K562 (cell line): ENCODE measurements at regions not wholly inside any gene's neighbourhood (a gene's known extent, or its start where the extent isn't known, plus 50 kb on each side); places are given as distances from the start of the nearest gene placed in this dataset.

Source experiments
- ATAC-seq: fragments of 200-7000 bp; cut with Tn5 transposase; 3 replicates; pipeline ENCODE4 v1.9.1; 2020; ENCODE audit warnings: moderate library complexity
- BruUV-seq: library from RNA; stranded (reverse); fragments of 400-500 nt; replicated peaks from 2 replicates; lab custom pipeline; 2021; lab: Mats Ljungman, UMichigan
- CTCF ChIA-PET: fragments of 300-600 bp; formaldehyde crosslinking; extraction: SDS; loops from one replicate; lab custom pipeline; 2021; ENCODE audit warnings: low intra/inter-chr PET ratio; lab: Yijun Ruan, JAX
- POLR2A ChIA-PET: fragments of 300-600, 350-650 bp; sonication (Branson Sonifier 250); formaldehyde crosslinking; extraction: SDS; loops from one replicate; lab custom pipeline; 2021; ENCODE audit warnings: antibody characterized with exemption, inconsistent platforms; lab: Yijun Ruan, JAX
- DNase-seq, 4 experiments: peaks; one replicate each; pipeline versions ENCODE4 v3.0.0 to v3.0.0-alpha.2; 2011 to 2018; ENCODE audit warnings: low spot score in 3 of 4, mixed read lengths in 3 of 4; ENCODE audit errors: extremely low read depth in 1 of 4
- FAIRE-seq: peaks from 2 replicates; lab custom pipeline; 2011; peaks lifted over from hg19 to GRCh38; lab: Jason Lieb, UNC
- H2AFZ ChIP-seq: 2 replicates; pipeline ENCODE4 v1.6.0; 2011; ENCODE audit warnings: low read depth, low read length, control low read depth, inconsistent platforms
- H3K27ac ChIP-seq: fragments of 200-600 bp; 3 replicates; pipeline ENCODE4 v1.8.0; 2011; ENCODE audit warnings: low read depth, mild to moderate bottlenecking, control low read depth, inconsistent platforms, low read length, moderate library complexity, mixed read lengths; ENCODE audit errors: extremely low read depth
- H3K27me3 ChIP-seq, 2 experiments: fragments of 300-600 bp in 1 of 2; 2 replicates in 1 of 2; 3 replicates in 1 of 2; pipeline versions ENCODE4 v1.6.0 to v1.8.0; 2011; ENCODE audit warnings: inconsistent platforms in 2 of 2, low read length in 2 of 2, mild to moderate bottlenecking in 1 of 2, mixed read lengths in 1 of 2, moderate library complexity in 1 of 2; ENCODE audit not compliant: control insufficient read depth in 2 of 2, insufficient read depth in 2 of 2
- H3K36me3 ChIP-seq: fragments of 300-600 bp; 3 replicates; pipeline ENCODE4 v1.8.0; 2011; ENCODE audit warnings: mild to moderate bottlenecking, low read length, inconsistent platforms; ENCODE audit not compliant: control insufficient read depth, insufficient read depth
- H3K4me1 ChIP-seq, 2 experiments: fragments of 200-600 bp in 1 of 2; replicated peaks in 1 of 2; 2 replicates in 1 of 2; 3 replicates in 1 of 2; pipeline versions ENCODE4 v1.5.1 to v1.8.0; 2011; ENCODE audit warnings: inconsistent platforms in 2 of 2, low read length in 2 of 2, mild to moderate bottlenecking in 1 of 2, mixed read lengths in 1 of 2, moderate library complexity in 1 of 2; ENCODE audit not compliant: control insufficient read depth in 2 of 2, insufficient read depth in 2 of 2
- H3K4me2 ChIP-seq: 2 replicates; pipeline ENCODE4 v1.6.1; 2011; ENCODE audit warnings: low read length, control low read depth, inconsistent platforms, mixed read lengths; ENCODE audit not compliant: insufficient read depth
- H3K4me3 ChIP-seq: fragments of 200-600 bp; sonication (generic), shearing (Covaris generic); 2 replicates; pipeline ENCODE4 v1.5.1; 2016; ENCODE audit warnings: control low read depth, inconsistent platforms
- H3K79me2 ChIP-seq: fragments of 200-600 bp; 3 replicates; pipeline ENCODE4 v1.8.0; 2011; ENCODE audit warnings: low read length, inconsistent platforms; ENCODE audit not compliant: control insufficient read depth, insufficient read depth
- H3K9ac ChIP-seq, 2 experiments: 2 replicates each; pipeline versions ENCODE4 v1.6.0 to v1.6.1; 2011; ENCODE audit warnings: low read depth in 2 of 2, low read length in 2 of 2, control low read depth in 1 of 2, inconsistent platforms in 1 of 2, mild to moderate bottlenecking in 1 of 2, mixed read lengths in 1 of 2; ENCODE audit not compliant: insufficient read depth in 1 of 2
- H3K9me1 ChIP-seq: one replicate; pipeline ENCODE4 v1.6.0; 2011; ENCODE audit warnings: inconsistent platforms, mild to moderate bottlenecking, low read length, moderate library complexity; ENCODE audit not compliant: control insufficient read depth, insufficient read depth
- H3K9me3 ChIP-seq: replicated peaks from 2 replicates; pipeline ENCODE4 v1.5.1; 2011; ENCODE audit warnings: low read depth, low read length, inconsistent platforms; ENCODE audit not compliant: control insufficient read depth, insufficient read depth
- H4K20me1 ChIP-seq: replicated peaks from 2 replicates; pipeline ENCODE4 v1.6.1; 2011; ENCODE audit warnings: low read length, inconsistent platforms, mixed read lengths; ENCODE audit not compliant: control insufficient read depth, insufficient read depth
- BRD9 ChIP-seq: fragments of 450-650 bp; IDR thresholded peaks from 2 replicates; pipeline ENCODE4 v1.6.1; 2018; ENCODE audit warnings: low read depth; ENCODE audit not compliant: partially characterized antibody
- CREB3 ChIP-seq: fragments of 450-650 bp; conservative IDR thresholded peaks from 2 replicates; pipeline ENCODE4 v1.6.1; 2016; ENCODE audit warnings: missing genetic modification characterization, low read depth, mild to moderate bottlenecking, missing compliant biosample characterization, moderate library complexity
- HLTF ChIP-seq: fragments of 450-650 bp; IDR thresholded peaks from 2 replicates; pipeline ENCODE4 v1.6.1; 2016
- KDM5B ChIP-seq: fragments of 200-600 bp; sonication (generic); IDR thresholded peaks from 2 replicates; pipeline ENCODE4 v1.6.1; 2012; ENCODE audit warnings: low read depth, mild to moderate bottlenecking, moderate library complexity, low read length, control low read depth, inconsistent platforms; ENCODE audit not compliant: insufficient replicate concordance
- MED1 ChIP-seq: sonication (generic); formaldehyde crosslinking; IDR thresholded peaks from 2 replicates; pipeline ENCODE4 v1.8.1; 2023; ENCODE audit warnings: missing genetic modification reagents, borderline replicate concordance
- PPARD ChIP-seq: fragments of 250-450 bp; sonication (Bioruptor Pico); IDR thresholded peaks from 2 replicates; pipeline ENCODE4 v1.8.0; 2022; ENCODE audit warnings: inconsistent platforms, mild to moderate bottlenecking, moderate library complexity
- PRDM10 ChIP-seq: fragments of 450-650 bp; IDR thresholded peaks from 2 replicates; pipeline ENCODE4 v1.6.1; 2018; ENCODE audit not compliant: partially characterized antibody
- ZSCAN29 ChIP-seq: fragments of 450-650 bp; IDR thresholded peaks from 2 replicates; pipeline ENCODE4 v1.6.1; 2017
- WGBS: fragments of 100-300 bp; shearing (Covaris generic); methylation state at CpG from one replicate; pipeline ENCODE4 v1.1.6; 2016; ENCODE audit warnings: low coverage, mixed read lengths; ENCODE audit not compliant: insufficient coverage; ENCODE audit errors: missing lambda C conversion rate; 5-methylcytosine and 5-hydroxymethylcytosine counted together
- in situ Hi-C: fragments of 300-500 bp; cut with MboI; formaldehyde crosslinking; loops from 4 replicates; pipeline ENCODE4 v1.15.0; 2018; ENCODE audit warnings: inconsistent platforms, mixed read lengths
- intact Hi-C: fragments of 100-400 bp; cut with micrococcal nuclease; formaldehyde crosslinking; loops from 2 replicates; pipeline ENCODE4 v1.14.2; 2022

GRCh38 chr4:159673221-159673620 is 570.3 kb downstream of the RAPGEF2 start (continued):
- TF ChIP-seq CREB3 (tag) (no peak), MED1 (CRISPR knock-in tag) (no peak), PRDM10 (no peak), KDM5B (no peak), PPARD (CRISPR knock-in tag) (no peak)

GRCh38 chr4:159674241-159674640 is 571.4 kb downstream of the RAPGEF2 start:
- H3K4me2 ChIP-seq, result no peak overlapping the region
- ATAC-seq, result no peak

More at GRCh38 chr4:159674241-159674640, 571.4 kb downstream of the RAPGEF2 start:
- intact Hi-C loops, result no loop called here
- no peak for DNase-seq
- in situ Hi-C loops, result no loop called here
- Histone ChIP-seq H3K9me3 (no peaks in the 10 kb centered on the region), H3K9ac (no peak overlapping the region), H4K20me1 (no peaks in the 10 kb centered on the region), H3K79me2 (no peaks in the 10 kb centered on the region), H3K36me3 (no peaks in the 10 kb centered on the region), H3K4me1 (no peaks in the 10 kb centered on the region), H3K9me1 (no peaks in the 10 kb centered on the region), H2AFZ (no peak overlapping the region), H3K27me3 (no peaks in the 10 kb centered on the region)
- no TSS peak for BruUV-seq
- ChIA-PET POLR2A (no interaction called here), CTCF (no interaction called here)
- 4% methylated on average over 3 of the region's 8 CpGs for WGBS
- FAIRE-seq, result no peak
- no peak for TF ChIP-seq HLTF
- no peak for TF ChIP-seq BRD9
- no peak for TF ChIP-seq ZSCAN29
- TF ChIP-seq, all 486 proteins: peak for 0
- Histone ChIP-seq H3K4me3 (no peak overlapping the region), H3K27ac (no peak overlapping the region)
